ENCODE measurements at regions not wholly inside any gene's neighbourhood (a gene's known extent, or its start where the extent isn't known, plus 50 kb on each side); places are given as distances from the start of the nearest gene placed in this dataset.

GRCh38 chr17:63232565-63233310 lies 213.4 kb downstream of the CYB561 start:
- TF ChIP-seq CTCF (IDR thresholded peaks at IDR 0.05) (no peak), POLR2A (IDR thresholded peaks at IDR 0.05) (no peak)
